HG02610 (cell line): ENCODE measurements at regions not wholly inside any gene's neighbourhood (a gene's known extent, or its start where the extent isn't known, plus 50 kb on each side); places are given as distances from the start of the nearest gene placed in this dataset.
"Not testable (repeated sequence)": the region's sequence is repeated elsewhere in the genome, so short reads cannot be mapped to it uniquely, and the experiment has no call there.

Experiments
- ATAC-seq: cut with Tn5 transposase; IDR thresholded peaks from one replicate; pipeline ENCODE4 v1.9.1; 2021; ENCODE audit warnings: mild to moderate bottlenecking, moderate library complexity; ENCODE audit not compliant: unreplicated experiment

DNA sequence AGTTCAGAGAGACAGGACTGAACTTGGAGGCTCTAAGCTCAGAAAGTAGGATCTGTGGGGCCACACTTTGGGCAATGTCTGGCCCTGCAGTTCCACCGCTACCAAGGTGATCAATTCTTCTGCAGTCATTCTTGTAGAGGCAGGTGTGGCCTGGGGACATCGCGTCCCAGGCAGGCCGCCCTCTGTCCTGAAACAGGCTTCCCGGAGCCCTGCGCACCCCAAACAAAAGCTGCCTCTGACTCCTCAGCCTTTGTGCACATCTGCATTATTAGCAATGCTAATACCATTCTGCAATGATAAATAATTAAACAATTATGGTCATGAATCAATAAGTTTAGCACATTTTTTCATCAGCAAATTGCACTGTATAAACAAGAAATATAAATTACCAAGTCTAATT lies 160.2 kb downstream of the URI1 start:
- ATAC-seq: no peak

DNA sequence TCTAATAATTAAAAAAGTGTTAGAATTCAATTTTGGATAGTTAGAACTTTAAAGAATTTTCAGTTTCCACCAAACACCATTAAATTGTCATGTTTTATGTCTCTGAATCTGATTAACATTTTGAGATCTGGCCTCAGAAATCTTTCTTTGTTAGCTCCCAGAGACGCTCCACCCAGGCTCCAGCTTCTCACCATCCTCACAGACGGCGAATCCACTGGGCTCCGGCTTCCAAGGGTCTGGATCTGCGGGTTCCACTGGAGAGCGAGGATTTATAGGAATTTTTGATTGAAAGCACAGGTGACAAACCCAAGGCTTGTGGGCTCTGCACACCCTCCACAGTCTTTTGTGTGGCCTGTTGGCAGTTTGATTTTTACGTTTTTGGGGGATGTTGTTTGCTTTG lies 160.6 kb downstream of the URI1 start:
- ATAC-seq: no peak

DNA sequence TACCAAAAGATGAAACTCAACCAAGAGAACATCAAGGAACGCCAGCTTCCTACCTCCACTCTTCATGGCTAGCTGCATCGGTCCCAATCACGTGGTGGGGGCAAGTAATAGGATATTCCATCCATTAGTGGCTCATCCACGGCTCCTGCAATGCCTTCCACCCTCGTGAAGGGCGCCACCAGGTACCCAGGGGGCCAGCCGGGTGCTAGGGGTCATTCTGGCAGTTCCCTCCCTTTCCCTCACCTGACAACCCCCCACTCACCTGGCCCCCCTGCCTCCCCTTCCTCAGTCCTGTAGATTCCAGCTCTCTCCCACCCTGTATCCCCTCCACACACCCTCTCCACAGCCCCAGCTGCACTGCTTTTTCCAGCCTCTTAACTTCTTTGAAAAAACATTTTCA lies 161.9 kb downstream of the URI1 start:
- ATAC-seq: no peak

DNA sequence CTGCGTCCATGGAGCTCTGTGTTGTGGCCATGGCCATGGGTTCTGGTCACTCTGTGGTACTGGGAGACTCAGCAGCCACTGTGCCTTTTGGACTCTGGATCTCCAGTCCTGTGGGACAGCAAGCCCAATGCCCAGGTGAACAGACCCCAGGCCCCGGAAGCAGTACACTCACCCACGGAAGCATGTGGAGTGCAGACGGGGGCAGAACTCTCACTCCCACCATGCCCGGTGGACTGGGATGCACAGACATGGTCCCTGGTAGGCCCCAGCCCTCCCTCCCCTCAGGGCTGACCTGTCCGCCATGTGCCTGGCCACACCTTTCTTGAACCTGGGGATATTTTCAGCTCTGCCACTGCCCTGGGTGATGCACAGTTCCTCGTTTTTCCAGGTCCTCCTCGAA lies 163.3 kb downstream of the URI1 start:
- ATAC-seq: no peak

DNA sequence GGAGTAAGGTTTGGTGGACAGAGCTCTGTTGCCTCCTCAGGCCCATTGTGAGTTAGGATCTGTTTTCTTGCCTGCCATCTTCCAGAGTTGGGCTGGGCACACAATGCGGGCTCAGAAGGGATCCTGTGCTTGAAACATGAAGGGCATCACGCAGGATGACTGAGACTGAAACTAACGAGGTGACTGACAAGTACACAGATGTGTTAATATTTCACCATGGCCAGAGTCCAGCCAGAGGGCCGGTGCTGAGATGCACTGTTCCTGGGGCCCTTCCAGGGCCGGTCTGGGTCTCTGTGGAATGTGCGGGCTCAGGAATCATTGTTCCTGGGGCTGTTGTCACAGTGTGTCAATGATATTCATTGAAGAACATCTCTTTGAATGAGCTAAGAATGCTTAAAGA lies 163.7 kb downstream of the URI1 start:
- no peak for ATAC-seq

DNA sequence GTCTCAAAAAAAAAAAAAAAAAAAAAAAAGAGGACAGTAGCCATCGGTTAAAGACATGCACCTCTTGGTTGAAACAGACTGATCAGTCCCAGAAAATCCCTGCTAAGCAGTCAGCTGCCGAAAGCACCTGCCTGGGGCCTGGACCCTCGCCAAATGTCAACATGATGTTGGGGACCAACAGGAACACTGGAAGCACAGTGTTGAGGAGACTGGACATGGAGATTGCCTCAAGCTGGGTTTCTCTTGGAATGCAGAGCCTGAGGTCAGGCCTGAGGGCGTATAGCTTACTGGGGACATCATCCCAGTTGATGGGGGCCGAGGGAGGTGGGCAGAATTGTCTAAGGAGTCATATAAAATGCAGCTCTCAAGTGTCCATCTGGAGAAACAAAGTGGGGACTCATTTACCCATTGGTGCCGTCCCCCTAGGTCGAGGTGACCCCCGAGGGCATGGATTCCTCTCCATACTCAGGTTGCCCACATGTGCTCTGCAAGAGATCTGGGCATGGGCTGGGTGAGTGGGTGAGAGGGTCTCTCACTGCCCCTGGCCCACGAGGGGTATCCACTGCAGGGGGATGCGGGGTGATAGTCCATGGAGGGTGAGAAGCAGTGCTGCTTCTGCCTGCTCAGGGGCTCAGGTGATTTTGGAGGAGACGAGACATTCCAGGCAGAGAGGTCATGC lies 164.5 kb downstream of the URI1 start:
- no peak for ATAC-seq

DNA sequence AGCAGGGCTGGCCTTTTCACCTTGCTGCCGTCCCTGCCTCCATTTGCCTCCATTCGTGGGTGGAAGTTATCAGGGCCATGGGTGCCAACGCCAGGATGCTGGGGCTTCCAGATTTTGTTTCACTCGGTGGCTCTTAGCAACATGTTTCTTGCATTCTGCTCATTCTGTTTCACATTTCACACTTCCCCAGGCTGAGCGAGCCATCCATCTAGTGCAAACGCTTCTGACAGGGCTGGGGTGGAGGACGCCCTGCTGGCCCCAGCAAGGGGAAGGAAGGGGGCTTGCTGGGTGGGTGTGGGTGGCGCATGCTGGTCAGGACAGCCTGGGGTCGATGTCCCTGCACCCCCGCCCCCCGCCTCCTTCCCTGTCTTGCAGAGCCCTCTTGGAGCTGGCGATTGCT lies 165.2 kb downstream of the URI1 start:
- ATAC-seq: no peak

DNA sequence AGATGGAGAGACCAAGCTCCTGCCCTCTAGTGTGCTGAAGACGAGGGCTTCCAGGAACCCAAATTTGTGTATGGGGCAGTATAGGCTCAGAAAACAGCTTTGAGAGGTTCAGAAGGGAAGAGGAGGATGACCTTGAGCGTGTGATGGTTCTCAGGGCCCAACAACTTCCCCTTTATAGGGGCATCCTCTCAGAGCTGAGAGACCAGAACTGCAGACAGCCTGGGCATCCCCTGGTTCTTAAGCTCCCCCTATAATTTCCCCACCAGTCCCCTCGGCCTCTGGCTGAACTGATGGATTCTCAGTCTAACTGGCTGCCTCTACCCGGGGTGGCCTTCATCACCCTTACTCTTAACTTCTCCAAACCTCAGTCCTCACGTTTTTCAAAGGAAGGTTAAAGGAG lies 167.5 kb downstream of the URI1 start:
- no peak for ATAC-seq

DNA sequence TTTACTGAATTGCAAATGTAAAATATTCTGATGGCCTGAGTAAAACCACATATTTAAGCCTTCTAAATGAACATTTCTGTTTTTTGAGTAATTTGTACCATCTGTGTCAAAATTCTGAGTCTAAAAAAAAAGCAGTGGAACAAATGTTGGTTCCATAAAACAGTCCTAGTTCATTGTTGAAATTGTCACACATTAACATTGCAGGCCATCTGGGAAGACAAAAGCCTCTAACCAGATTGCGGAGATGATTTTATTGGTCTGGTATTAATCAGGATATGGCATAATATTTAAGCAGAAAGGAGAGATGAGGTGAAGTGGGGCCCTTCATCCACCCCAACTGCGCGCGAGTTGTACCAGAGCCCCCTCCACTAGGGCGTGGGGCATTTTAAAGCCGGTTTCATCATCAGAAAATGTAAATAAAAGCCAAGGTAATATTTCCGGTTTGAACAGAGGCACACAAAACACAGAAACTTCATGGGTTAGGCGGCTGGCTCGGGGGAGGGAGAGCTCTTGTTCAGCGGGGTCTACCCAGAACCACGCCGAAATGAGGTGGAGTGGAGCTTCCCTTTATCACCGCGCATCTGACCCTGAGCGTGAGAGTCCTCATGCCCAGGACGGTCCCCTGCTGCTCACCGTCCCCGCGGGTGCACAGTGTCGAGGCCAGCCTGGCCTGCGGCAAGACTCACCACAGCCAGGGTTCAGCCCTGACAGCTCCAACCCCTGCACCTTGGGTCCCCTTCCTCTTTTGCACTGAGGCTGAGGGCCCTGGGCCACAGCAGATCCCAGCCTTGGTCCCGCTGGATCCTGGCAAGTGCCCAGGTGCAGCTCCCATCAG lies 169.2 kb downstream of the URI1 start:
- ATAC-seq: no peak

DNA sequence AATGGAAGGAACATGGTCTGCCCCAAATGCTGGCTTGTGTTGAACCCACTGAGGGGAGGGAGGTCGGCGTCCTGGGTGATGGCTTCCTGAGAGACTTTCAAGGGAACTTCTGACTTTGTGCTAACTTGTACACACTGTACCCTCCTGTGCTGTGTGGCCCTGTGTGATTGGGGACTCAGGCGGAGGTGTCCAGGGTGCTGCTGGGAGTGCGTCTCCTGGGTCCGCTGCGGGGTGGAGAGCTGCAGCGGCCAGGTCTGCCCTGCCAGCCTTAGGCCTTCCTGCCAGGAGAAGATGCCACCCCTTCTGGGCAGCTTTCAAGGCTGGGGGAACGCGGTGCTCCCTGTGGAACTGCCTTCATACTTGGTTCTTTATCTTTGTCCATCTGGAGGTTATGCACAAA lies 170.1 kb downstream of the URI1 start:
- ATAC-seq: no peak

DNA sequence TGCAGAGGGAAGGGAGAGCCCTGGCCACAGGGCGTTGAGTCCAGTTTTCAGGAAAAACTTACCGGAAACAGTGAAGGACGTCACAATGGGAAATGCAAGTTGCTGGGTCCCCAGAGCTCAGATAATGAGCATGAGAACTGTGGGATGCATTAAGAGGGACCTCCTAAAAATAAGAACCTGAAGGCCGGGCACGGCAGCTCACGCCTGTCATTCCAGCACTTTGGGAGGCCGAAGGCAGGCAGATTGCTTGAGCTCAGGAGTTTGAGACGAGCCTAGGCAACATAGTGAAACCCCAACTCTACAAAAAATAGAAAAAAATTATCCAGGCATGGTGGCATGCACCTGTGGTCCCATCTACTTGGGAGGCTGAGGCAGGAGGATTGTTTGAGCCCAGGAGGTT lies 170.6 kb downstream of the URI1 start:
- no peak for ATAC-seq

DNA sequence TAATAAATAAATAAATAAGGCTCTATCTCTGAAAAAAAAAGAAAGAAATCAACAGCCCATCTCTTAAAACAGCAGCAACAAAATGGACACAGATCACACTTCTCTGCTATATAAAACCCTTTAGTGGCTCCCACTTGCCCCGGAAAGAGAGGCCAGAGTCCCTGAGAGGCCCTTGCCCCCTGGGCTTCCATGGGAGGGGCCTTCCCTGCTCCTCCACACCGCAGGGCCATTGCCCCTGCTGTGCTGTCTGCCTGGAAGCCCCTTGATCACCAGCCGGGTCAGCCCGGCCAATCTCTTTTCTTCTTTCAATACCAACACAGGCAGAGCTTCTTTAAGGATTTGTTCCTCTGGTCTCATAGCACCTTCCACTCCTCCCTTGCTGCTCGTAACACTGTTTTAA lies 171.1 kb downstream of the URI1 start:
- ATAC-seq: no peak

DNA sequence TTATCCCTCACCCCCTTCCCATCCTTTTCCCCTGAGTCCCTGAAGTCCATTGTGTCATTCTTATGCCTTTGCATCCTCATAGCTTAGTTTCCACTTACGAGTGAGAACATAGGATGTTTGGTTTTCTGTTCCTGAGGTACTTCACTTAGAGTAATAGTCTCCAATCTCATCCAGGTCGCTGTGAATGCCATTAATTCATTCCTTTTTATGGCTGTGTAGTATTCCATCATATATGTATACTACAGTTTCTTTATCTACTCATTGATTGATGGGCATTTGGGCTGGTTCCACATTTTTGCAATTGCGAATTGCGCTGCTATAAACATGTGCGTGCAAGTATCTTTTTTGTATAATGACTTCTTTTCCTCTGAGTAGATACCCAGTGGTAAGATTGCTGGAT lies 172.1 kb downstream of the URI1 start:
- not testable (repeated sequence) for ATAC-seq

DNA sequence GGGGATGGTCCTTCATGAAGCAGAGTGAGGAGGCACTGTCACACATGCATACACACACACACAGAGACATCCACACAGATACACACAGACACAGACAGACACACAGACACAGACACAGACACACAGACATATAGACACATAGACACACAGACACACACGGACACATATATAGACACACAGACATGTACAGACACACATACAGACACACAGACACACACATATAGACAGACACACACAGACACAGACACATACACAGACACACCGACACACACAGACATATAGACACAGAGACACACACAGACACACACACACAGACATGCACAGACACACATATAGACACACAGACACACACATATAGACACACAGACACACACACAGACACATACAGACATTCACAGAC lies 173.9 kb downstream of the URI1 start:
- no peak for ATAC-seq

DNA sequence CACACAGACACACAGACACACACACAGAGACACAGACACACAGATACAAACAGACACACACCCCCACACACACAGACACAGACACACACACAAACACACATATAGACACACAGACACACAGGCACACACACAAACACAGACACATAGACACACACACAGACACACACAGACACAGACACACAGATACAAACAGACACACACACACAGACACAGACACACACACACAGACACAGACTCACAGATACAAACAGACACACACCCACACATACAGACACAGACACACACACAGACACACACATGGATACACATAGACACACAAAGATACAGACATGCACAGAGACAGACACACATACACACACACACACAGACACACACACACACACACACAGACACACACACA lies 174.5 kb downstream of the URI1 start:
- no peak for ATAC-seq

DNA sequence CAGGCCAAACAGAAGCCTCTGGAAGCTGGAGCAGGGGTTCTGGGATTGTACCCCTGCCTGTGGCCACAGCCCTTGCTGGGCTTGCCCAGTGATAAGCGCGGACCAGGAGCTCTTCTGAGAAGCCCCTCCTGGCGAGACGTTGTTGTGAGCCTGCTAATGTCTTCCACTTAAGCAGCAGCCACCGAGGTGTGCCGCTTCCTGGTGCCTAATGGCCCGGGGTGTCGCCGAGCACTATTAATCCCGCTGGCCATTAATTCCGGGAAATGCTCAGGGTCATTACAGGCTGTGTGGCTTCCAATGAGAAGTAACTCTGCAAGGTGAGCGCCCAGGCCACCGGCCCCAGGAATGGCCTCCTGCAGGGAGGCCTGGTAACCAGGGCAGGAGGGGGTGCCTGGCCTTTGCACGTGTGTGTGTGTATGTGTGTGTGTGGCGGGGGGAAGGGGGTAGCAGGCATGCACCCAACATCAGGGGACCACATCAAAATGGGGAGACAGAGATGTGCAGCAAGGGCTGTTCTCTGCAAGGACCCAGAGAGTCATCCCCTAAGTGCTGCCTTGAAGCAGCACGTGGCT lies 175.0 kb downstream of the URI1 start:
- ATAC-seq: no peak

DNA sequence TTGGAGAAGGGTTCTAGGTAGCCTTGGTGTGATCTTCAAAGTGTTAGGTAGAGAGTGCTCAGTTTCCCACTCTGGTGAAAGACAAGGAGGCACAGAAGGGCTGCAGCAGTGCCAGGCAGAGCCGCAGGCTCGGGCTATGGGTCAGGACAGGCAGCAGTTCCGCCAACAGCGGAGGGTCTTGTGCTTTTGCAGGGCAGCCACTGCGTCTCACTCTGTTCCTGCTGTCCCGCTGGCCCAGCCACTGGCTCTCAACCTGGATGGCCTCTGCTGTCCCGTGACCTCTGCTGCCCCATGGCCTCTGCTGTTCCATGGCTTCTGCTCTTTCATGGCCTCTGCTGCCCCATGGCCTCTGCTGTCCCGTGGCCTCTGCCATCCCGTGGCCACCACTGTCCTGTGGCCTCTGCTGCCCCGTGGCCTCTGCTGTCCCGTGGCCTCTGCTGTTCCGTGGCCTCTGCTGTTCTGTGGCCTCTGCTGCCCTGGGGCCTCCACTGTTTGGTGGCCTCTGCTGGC lies 175.7 kb downstream of the URI1 start:
- no peak for ATAC-seq

DNA sequence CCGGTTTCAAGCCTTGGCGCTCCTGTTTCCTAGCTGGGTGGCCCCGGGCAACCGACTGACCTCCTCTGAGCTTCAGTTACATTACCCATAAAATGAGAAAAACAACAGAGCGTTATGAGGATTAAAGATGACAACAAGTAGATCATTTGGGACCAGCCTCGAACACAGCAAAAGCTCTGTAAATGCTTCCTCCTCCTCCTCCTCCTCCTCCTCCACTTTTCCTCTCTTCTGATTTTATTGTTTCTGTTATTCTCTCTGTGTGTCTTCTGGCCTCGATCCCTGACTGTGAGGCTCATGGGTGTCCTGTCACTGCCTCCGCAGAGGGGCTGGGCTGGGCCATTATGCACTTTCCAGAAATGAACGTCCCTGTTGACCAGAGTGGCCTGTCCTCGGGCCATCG lies 176.2 kb downstream of the URI1 start:
- no peak for ATAC-seq

DNA sequence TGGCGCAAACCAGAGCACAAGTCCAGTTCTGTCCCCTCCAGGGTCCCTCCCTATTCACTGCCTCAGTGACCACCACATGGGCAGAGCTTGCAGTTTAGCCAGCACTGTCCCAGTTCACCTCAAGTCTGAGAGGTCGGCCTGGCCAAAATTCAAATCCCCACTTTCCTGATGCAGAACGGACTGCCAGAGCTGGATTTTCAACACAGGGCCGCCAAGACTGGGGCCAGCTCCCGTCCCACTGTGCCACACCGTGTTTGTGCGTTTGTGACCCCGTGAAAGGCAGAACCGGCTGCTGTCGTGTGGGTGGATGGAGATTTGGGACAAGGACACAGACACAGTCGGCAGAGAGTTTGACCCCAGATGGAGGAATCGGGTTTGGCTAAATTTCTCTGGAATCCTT lies 176.7 kb downstream of the URI1 start:
- no peak for ATAC-seq

DNA sequence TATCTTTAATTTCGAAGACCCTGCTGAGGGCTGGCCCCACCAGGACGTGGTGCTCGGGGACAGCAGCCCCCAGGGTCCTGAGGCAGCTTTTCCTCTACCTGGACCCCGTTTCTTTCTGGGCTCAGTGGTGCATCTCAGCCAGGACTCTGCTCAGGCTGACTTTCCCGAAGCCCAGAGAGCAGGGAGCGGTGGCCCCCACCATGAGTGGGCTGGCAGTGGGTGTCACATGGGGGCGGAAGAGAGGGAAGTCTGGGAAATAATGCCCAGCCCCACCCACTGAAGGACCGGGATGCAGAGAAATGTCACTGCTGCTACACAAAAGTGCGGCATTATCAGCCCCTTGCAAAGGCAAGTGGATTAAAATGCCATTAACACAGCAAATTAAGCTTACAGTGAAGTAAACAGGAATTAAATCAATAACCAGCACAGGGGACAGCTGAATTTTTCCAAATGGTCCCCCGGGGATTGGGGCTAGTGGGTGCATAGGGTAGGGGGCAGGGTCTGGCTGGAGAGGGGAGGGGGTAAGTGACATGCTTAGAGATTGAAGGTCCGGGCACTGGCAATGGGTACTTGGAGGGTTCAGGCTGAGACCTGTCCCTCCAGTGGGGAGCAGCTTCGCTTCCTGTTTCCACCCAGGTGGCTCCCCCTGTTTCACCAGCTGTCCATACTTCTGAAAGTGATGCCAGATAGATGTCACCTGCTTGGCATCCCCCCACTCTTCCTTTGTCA lies 177.3 kb downstream of the URI1 start:
- ATAC-seq: no peak

DNA sequence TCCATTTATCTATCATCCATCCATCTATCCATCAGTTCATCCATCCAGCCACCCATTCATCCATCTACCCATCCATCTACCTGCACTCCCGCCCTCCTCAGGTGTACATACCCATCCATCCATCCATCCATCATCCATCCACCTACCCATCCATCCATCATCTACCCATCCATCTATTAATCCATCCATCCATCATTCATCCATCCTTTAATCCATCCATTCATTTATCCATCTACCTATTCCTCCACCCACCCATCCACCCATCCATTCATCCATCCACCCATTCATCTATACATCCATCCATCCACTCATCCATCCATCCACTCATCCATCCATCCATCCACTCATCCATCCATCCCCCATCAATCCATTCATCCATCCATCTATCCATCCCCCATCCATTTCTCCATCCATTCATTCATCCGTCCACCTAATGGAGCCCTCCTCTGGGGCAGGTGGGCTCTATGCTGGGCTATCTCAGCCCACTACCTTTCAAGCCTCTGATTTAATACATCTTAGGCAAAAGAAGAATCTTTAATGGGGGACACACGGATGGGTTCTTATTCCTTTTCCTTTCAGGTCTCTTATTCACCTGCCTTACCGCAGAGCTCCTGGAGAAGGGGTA lies 178.9 kb downstream of the URI1 start:
- no peak for ATAC-seq
